ENCODE measurements at regions not wholly inside any gene's neighbourhood (a gene's known extent, or its start where the extent isn't known, plus 50 kb on each side); places are given as distances from the start of the nearest gene placed in this dataset.

DNA sequence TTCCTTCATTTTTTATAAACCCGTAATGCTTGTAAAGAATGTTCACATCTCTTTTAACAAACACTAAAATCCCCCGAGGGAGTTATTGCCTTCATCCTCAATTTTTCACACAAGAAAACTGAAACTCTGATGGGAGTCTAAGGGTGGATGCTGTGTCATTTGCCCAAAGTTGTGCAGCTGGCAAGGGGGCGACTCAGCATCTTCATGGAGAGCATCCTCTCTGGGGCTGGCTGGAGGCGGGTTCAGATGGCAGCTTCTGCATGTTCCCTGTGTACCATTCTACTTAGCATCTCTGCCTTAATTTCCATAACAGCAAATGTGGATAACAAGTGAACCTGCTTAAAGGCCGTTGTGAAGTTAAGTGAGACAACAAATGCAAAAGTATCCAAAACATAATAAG is 256.4 kb downstream of the IRS2 start:
- no peaks in the 10 kb centered on the region for H3K27me3 ChIP-seq (ENCODE audit: insufficient read depth, low read length)
- H3K79me2 ChIP-seq (ENCODE audit: insufficient read depth, low read length): no peaks in the 10 kb centered on the region
- H2AK5ac ChIP-seq (ENCODE audit: insufficient read length, low read length): no peak overlapping the region
- no peak overlapping the region for H2AFZ ChIP-seq (ENCODE audit: low read length)
- TF ChIP-seq, protein P1, sequence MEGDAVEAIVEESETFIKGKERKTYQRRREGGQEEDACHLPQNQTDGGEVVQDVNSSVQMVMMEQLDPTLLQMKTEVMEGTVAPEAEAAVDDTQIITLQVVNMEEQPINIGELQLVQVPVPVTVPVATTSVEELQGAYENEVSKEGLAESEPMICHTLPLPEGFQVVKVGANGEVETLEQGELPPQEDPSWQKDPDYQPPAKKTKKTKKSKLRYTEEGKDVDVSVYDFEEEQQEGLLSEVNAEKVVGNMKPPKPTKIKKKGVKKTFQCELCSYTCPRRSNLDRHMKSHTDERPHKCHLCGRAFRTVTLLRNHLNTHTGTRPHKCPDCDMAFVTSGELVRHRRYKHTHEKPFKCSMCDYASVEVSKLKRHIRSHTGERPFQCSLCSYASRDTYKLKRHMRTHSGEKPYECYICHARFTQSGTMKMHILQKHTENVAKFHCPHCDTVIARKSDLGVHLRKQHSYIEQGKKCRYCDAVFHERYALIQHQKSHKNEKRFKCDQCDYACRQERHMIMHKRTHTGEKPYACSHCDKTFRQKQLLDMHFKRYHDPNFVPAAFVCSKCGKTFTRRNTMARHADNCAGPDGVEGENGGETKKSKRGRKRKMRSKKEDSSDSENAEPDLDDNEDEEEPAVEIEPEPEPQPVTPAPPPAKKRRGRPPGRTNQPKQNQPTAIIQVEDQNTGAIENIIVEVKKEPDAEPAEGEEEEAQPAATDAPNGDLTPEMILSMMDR (conservative IDR thresholded peaks at IDR 0.05): no peak
- DNase-seq: no peak
- Mint-ChIP-seq H3K27ac (no peak overlapping the region), H3K36me3 (ENCODE audit: insufficient read depth in 1 of 3, low read depth in 3 of 3) (no peaks in the 10 kb centered on the region), H3K9me3 (no peaks in the 10 kb centered on the region), H3K4me1 (peaks cover under 1% of the 10 kb centered on the region in 2 experiments; a peak in 3 of 4 replicates), H3K27me3 (ENCODE audit: low read depth) (no peaks in the 10 kb centered on the region), H3K4me3 (no peak overlapping the region)
- H4K91ac ChIP-seq (ENCODE audit: insufficient read length, low read depth, low read length): no peak overlapping the region
- no peak overlapping the region for H3K9ac ChIP-seq (ENCODE audit: extremely low read depth, insufficient read length, low read length)
- no peak overlapping the region for H2BK5ac ChIP-seq (ENCODE audit: insufficient read length, low read length)
- no peak overlapping the region for H2BK20ac ChIP-seq (ENCODE audit: low read depth, low read length, poor library complexity, severe bottlenecking)
- H3K23me2 ChIP-seq (ENCODE audit: insufficient read length, low read depth, low read length, poor library complexity, severe bottlenecking): no peaks in the 10 kb centered on the region
- no peaks in the 10 kb centered on the region for H3K79me1 ChIP-seq (ENCODE audit: insufficient read depth, low read depth, low read length, poor library complexity, severe bottlenecking)
- H3K4me1 ChIP-seq (ENCODE audit: insufficient read depth, low read length): no peaks in the 10 kb centered on the region
- no peak overlapping the region for H3K14ac ChIP-seq (ENCODE audit: insufficient read depth, low read length)
- no CpG with 5 or more reads among the region's 5 CpGs for WGBS (ENCODE audit: extremely low coverage, insufficient read length, low lambda C conversion rate)
- no peaks in the 10 kb centered on the region for H4K20me1 ChIP-seq (ENCODE audit: control insufficient read depth, insufficient read depth, insufficient read length)
- no peak overlapping the region for H2BK12ac ChIP-seq (ENCODE audit: insufficient read length, low read depth, low read length)
- H2BK15ac ChIP-seq (ENCODE audit: low read depth, low read length): no peak overlapping the region
- H3K56ac ChIP-seq (ENCODE audit: insufficient read length, low read depth, low read length): no peak overlapping the region
- no peak overlapping the region for H4K8ac ChIP-seq (replicated peaks; ENCODE audit: insufficient read length, low read depth, low read length)
- H3K4ac ChIP-seq (ENCODE audit: low read depth, low read length): no peak overlapping the region
- no peak overlapping the region for H3K4me2 ChIP-seq (ENCODE audit: insufficient read depth, insufficient read length, low read length)
- H3K18ac ChIP-seq (ENCODE audit: insufficient read length, low read depth, low read length): no peak overlapping the region
- H2BK120ac ChIP-seq (ENCODE audit: low read depth, low read length, poor library complexity, severe bottlenecking): no peak overlapping the region
- H4K5ac ChIP-seq (ENCODE audit: insufficient read length, low read depth, low read length): no peak overlapping the region
- no peaks in the 10 kb centered on the region for H3K9me3 ChIP-seq (ENCODE audit: control insufficient read depth, low read depth, low read length)
- no peak overlapping the region for H3K23ac ChIP-seq (ENCODE audit: insufficient read length, low read depth, low read length)
- H3T11ph ChIP-seq (ENCODE audit: low read length): no peak overlapping the region
- H3K27ac ChIP-seq (ENCODE audit: insufficient read length, low read depth, low read length): no peak overlapping the region

All from H9 (cell line).